Astrocyte of the cerebellum (primary cell): ENCODE measurements at regions not wholly inside any gene's neighbourhood (a gene's known extent, or its start where the extent isn't known, plus 50 kb on each side); places are given as distances from the start of the nearest gene placed in this dataset.
"Not testable (repeated sequence)": the region's sequence is repeated elsewhere in the genome, so short reads cannot be mapped to it uniquely, and the experiment has no call there.

Source experiments
- DNase-seq: peaks from one replicate; pipeline ENCODE4 v3.0.0-alpha.2; 2011; ENCODE audit warnings: low read depth
- H3K4me3 ChIP-seq: 2 replicates; pipeline ENCODE4 v1.5.1; 2011; ENCODE audit warnings: mild to moderate bottlenecking, low read depth, low read length, moderate library complexity
- CTCF ChIP-seq: IDR thresholded peaks from 2 replicates; pipeline ENCODE4 v1.5.1; 2012; ENCODE audit warnings: low read length, low read depth, moderate library complexity, mild to moderate bottlenecking; ENCODE audit errors: missing control alignments
- in situ Hi-C: cut with HindIII; loops from 2 replicates; pipeline ENCODE4 v1.10.0; 2017; ENCODE audit warnings: low sequenced_read_pairs

- in situ Hi-C loops = no loop called here
- TF ChIP-seq CTCF = no peak
- no peak for DNase-seq
- H3K4me3 ChIP-seq = no peak overlapping the region
Observed at GRCh38 chr6:168939041-168939440, 314.6 kb downstream of the THBS2 start.

- no peak overlapping the region for H3K4me3 ChIP-seq
- TF ChIP-seq CTCF = no peak
- in situ Hi-C loops = no loop called here
- DNase-seq = no peak
Observed at GRCh38 chr6:168938546-168938945, 315.1 kb downstream of the THBS2 start.

GRCh38 chr6:168937054-168937453 lies 316.6 kb downstream of the THBS2 start:
- no peak for DNase-seq
- TF ChIP-seq CTCF = no peak
- in situ Hi-C loops = no loop called here
- H3K4me3 ChIP-seq = no peak overlapping the region

- TF ChIP-seq CTCF = no peak
- in situ Hi-C loops = no loop called here
- H3K4me3 ChIP-seq = no peak overlapping the region
- DNase-seq = no peak
Observed at GRCh38 chr6:168935628-168936010, 318.0 kb downstream of the THBS2 start.

- no peak overlapping the region for H3K4me3 ChIP-seq
- in situ Hi-C loops = no loop called here
- no peak for TF ChIP-seq CTCF
- DNase-seq = no peak
Observed at GRCh38 chr6:168934660-168935627, 318.7 kb downstream of the THBS2 start.

GRCh38 chr6:168932171-168932570 lies 321.5 kb downstream of the THBS2 start:
- H3K4me3 ChIP-seq, in situ Hi-C loops, DNase-seq: not testable (repeated sequence)

- DNase-seq, in situ Hi-C loops, H3K4me3 ChIP-seq: not testable (repeated sequence)
Observed at GRCh38 chr6:168931072-168931471, 322.6 kb downstream of the THBS2 start.
